GM18951 (cell line): ENCODE measurements at regions not wholly inside any gene's neighbourhood (a gene's known extent, or its start where the extent isn't known, plus 50 kb on each side); places are given as distances from the start of the nearest gene placed in this dataset.

Experiments used
- POLR2A ChIP-seq: IDR thresholded peaks from 4 replicates; pipeline ENCODE4 v1.6.1; 2011; ENCODE audit warnings: mild to moderate bottlenecking; ENCODE audit not compliant: insufficient read length, insufficient read depth; ENCODE audit errors: extremely low read depth
- in situ Hi-C: fragments of 300-500 bp; cut with MboI; formaldehyde crosslinking; loops from one replicate; pipeline ENCODE4 v1.12.0; 2022; ENCODE audit warnings: low sequenced_read_pairs, mixed read lengths, inconsistent platforms; ENCODE audit not compliant: unreplicated experiment

GRCh38 chr1:187267827-187268226 lies 439.1 kb downstream of the PLA2G4A start:
- in situ Hi-C loops = no loop called here
- no peak for TF ChIP-seq POLR2A

- in situ Hi-C loops = no loop called here
- TF ChIP-seq POLR2A = no peak
These were observed 441.5 kb downstream of the PLA2G4A start for GRCh38 chr1:187270256-187270655.

GRCh38 chr1:187275346-187275745 lies 446.6 kb downstream of the PLA2G4A start:
- no peak for TF ChIP-seq POLR2A
- in situ Hi-C loops = no loop called here

GRCh38 chr1:187275985-187276575 lies 447.3 kb downstream of the PLA2G4A start:
- in situ Hi-C loops = no loop called here
- no peak for TF ChIP-seq POLR2A

- no peak for TF ChIP-seq POLR2A
- in situ Hi-C loops = no loop called here
These were observed 447.9 kb downstream of the PLA2G4A start for GRCh38 chr1:187276677-187277076.

GRCh38 chr1:187280031-187280430 lies 451.3 kb downstream of the PLA2G4A start:
- no peak for TF ChIP-seq POLR2A
- in situ Hi-C loops = no loop called here

GRCh38 chr1:187281085-187281484 lies 452.3 kb downstream of the PLA2G4A start:
- no peak for TF ChIP-seq POLR2A
- in situ Hi-C loops = no loop called here

GRCh38 chr1:187283984-187284383 lies 455.2 kb downstream of the PLA2G4A start:
- TF ChIP-seq POLR2A = no peak
- in situ Hi-C loops = no loop called here

GRCh38 chr1:187294421-187295201 lies 465.9 kb downstream of the PLA2G4A start:
- in situ Hi-C loops = no loop called here
- TF ChIP-seq POLR2A = no peak

GRCh38 chr1:187300081-187300480 lies 471.3 kb downstream of the PLA2G4A start:
- no peak for TF ChIP-seq POLR2A
- in situ Hi-C loops = no loop called here

- in situ Hi-C loops = no loop called here
- no peak for TF ChIP-seq POLR2A
These were observed 478.1 kb downstream of the PLA2G4A start for GRCh38 chr1:187306710-187307415.

GRCh38 chr1:187310038-187310631 lies 481.4 kb downstream of the PLA2G4A start:
- no peak for TF ChIP-seq POLR2A
- in situ Hi-C loops = no loop called here

- in situ Hi-C loops = no loop called here
- TF ChIP-seq POLR2A = no peak
These were observed 484.4 kb downstream of the PLA2G4A start for GRCh38 chr1:187313115-187313514.

GRCh38 chr1:187326557-187326956 lies 497.8 kb downstream of the PLA2G4A start:
- in situ Hi-C loops = no loop called here

More at GRCh38 chr1:187326557-187326956, 497.8 kb downstream of the PLA2G4A start:
- no peak for TF ChIP-seq POLR2A
